HepG2 (cell line): ENCODE measurements at regions not wholly inside any gene's neighbourhood (a gene's known extent, or its start where the extent isn't known, plus 50 kb on each side); places are given as distances from the start of the nearest gene placed in this dataset.

Source experiments
- CBX1 ChIP-seq: IDR thresholded peaks from one replicate; pipeline ENCODE4 v1.6.1; 2016; ENCODE audit warnings: antibody characterized with exemption, low read depth
- GPBP1L1 ChIP-seq: sonication (generic); formaldehyde crosslinking; IDR thresholded peaks from 2 replicates; pipeline ENCODE4 v1.5.0; 2020; ENCODE audit warnings: mild to moderate bottlenecking, missing genetic modification reagents
- HOXA7 ChIP-seq: sonication (generic); formaldehyde crosslinking; IDR thresholded peaks from 2 replicates; pipeline ENCODE4 v1.8.1; 2022; ENCODE audit warnings: mild to moderate bottlenecking, missing genetic modification reagents, moderate library complexity
- SNAPC4 ChIP-seq: sonication (generic); formaldehyde crosslinking; IDR thresholded peaks from 2 replicates; pipeline ENCODE4 v1.4.0; 2020; ENCODE audit warnings: mild to moderate bottlenecking, missing genetic modification reagents
- TEF ChIP-seq: sonication (generic); formaldehyde crosslinking; IDR thresholded peaks from 2 replicates; pipeline ENCODE4 v1.5.0; 2020; ENCODE audit warnings: missing genetic modification reagents
- ZNF138 ChIP-seq: sonication (generic); formaldehyde crosslinking; IDR thresholded peaks from 2 replicates; pipeline ENCODE4 v1.5.0; 2020; ENCODE audit warnings: mild to moderate bottlenecking, low read depth, missing genetic modification reagents

GRCh38 chr9:11366585-11367129 is 753.9 kb upstream of the PTPRD start (continued):
- no peak for TF ChIP-seq TEF (CRISPR knock-in tag)
- no peak for TF ChIP-seq SNAPC4 (CRISPR knock-in tag)
- TF ChIP-seq HOXA7 (CRISPR knock-in tag) = no peak
- no peak for TF ChIP-seq CBX1
- no peak for TF ChIP-seq GPBP1L1 (CRISPR knock-in tag)
- no peak for TF ChIP-seq ZNF138
- TF ChIP-seq, all 625 proteins: peak for 0
